ENCODE measurements at regions not wholly inside any gene's neighbourhood (a gene's known extent, or its start where the extent isn't known, plus 50 kb on each side); places are given as distances from the start of the nearest gene placed in this dataset.

DNA sequence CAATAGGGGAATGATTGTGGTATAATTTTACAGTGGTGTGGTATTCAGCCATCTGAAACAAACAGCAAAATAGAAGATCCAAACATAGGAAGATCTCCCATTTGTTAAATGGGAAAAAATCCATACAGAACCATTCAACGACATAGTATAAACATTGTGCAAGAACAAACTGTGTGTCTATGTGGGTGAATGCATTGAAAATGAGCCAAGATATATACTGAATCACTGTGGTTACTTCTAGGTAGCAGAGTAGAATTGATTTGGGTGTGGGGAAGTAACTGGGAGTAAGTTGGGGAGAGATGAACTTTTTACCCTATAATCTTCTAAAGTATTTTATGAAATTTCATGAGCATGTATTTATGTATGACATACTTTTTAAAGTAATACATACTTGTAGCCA lies 123.1 kb upstream of the UMPS start (continued):
- TF ChIP-seq, protein P1, sequence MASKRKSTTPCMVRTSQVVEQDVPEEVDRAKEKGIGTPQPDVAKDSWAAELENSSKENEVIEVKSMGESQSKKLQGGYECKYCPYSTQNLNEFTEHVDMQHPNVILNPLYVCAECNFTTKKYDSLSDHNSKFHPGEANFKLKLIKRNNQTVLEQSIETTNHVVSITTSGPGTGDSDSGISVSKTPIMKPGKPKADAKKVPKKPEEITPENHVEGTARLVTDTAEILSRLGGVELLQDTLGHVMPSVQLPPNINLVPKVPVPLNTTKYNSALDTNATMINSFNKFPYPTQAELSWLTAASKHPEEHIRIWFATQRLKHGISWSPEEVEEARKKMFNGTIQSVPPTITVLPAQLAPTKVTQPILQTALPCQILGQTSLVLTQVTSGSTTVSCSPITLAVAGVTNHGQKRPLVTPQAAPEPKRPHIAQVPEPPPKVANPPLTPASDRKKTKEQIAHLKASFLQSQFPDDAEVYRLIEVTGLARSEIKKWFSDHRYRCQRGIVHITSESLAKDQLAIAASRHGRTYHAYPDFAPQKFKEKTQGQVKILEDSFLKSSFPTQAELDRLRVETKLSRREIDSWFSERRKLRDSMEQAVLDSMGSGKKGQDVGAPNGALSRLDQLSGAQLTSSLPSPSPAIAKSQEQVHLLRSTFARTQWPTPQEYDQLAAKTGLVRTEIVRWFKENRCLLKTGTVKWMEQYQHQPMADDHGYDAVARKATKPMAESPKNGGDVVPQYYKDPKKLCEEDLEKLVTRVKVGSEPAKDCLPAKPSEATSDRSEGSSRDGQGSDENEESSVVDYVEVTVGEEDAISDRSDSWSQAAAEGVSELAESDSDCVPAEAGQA (IDR thresholded peaks at IDR 0.05; ENCODE audit: low read depth): no peak
- TF ChIP-seq, protein P1 (CRISPR knock-in tag; IDR thresholded peaks at IDR 0.05; ENCODE audit: borderline replicate concordance): no peak
- TF ChIP-seq RBAK (CRISPR knock-in tag; IDR thresholded peaks at IDR 0.05) (no peak), KAT8 (CRISPR knock-in tag; IDR thresholded peaks at IDR 0.05) (0 out of 2 replicates have a peak, but pooled peaks have one; percentile 27), RAD21 (CRISPR knock-in tag; IDR thresholded peaks at IDR 0.05) (no peak), CEBPB (IDR thresholded peaks at IDR 0.05; ENCODE audit: borderline replicate concordance, low read depth, low read length) (peak; percentile 91), ZNF251 (CRISPR knock-in tag; IDR thresholded peaks at IDR 0.05) (no peak), BCL6 (CRISPR knock-in tag; IDR thresholded peaks at IDR 0.05) (peak; percentile 62), EEA1 (CRISPR knock-in tag; IDR thresholded peaks at IDR 0.05; ENCODE audit: borderline replicate concordance) (no peak), MBNL3 (CRISPR knock-in tag; conservative IDR thresholded peaks at IDR 0.05) (no peak), NFIC (IDR thresholded peaks at IDR 0.05; ENCODE audit: low read length) (0 out of 2 replicates have a peak, but pooled peaks have one; percentile 45), ZMYM2 (CRISPR knock-in tag; IDR thresholded peaks at IDR 0.05) (no peak), GATAD2A (CRISPR knock-in tag; IDR thresholded peaks at IDR 0.05) (peak; percentile 67), ZFP36L1 (CRISPR knock-in tag; IDR thresholded peaks at IDR 0.05) (no peak), CREM (IDR thresholded peaks at IDR 0.05) (peak; percentile 32; the same call in 1 of the 2 replicates), CREM (CRISPR knock-in tag; IDR thresholded peaks at IDR 0.05) (no peak), NR2F6 (IDR thresholded peaks at IDR 0.05) (0 out of 2 replicates have a peak, but pooled peaks have one; percentile 12), NR2F6 (CRISPR knock-in tag; IDR thresholded peaks at IDR 0.05) (no peak)
- TF ChIP-seq, protein P2, sequence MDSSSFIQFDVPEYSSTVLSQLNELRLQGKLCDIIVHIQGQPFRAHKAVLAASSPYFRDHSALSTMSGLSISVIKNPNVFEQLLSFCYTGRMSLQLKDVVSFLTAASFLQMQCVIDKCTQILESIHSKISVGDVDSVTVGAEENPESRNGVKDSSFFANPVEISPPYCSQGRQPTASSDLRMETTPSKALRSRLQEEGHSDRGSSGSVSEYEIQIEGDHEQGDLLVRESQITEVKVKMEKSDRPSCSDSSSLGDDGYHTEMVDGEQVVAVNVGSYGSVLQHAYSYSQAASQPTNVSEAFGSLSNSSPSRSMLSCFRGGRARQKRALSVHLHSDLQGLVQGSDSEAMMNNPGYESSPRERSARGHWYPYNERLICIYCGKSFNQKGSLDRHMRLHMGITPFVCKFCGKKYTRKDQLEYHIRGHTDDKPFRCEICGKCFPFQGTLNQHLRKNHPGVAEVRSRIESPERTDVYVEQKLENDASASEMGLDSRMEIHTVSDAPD (CRISPR knock-in tag; IDR thresholded peaks at IDR 0.05): no peak
- TF ChIP-seq, protein P3, sequence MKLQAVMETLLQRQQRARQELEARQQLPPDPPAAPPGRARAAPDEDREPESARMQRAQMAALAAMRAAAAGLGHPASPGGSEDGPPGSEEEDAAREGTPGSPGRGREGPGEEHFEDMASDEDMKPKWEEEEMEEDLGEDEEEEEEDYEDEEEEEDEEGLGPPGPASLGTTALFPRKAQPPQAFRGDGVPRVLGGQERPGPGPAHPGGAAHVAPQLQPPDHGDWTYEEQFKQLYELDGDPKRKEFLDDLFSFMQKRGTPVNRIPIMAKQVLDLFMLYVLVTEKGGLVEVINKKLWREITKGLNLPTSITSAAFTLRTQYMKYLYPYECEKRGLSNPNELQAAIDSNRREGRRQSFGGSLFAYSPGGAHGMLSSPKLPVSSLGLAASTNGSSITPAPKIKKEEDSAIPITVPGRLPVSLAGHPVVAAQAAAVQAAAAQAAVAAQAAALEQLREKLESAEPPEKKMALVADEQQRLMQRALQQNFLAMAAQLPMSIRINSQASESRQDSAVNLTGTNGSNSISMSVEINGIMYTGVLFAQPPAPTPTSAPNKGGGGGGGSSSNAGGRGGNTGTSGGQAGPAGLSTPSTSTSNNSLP (IDR thresholded peaks at IDR 0.05; ENCODE audit: low read depth, low read length): peak; percentile 51; the same call in 1 of the 2 replicates
- TF ChIP-seq, protein P4, sequence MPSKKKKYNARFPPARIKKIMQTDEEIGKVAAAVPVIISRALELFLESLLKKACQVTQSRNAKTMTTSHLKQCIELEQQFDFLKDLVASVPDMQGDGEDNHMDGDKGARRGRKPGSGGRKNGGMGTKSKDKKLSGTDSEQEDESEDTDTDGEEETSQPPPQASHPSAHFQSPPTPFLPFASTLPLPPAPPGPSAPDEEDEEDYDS (CRISPR knock-in tag; IDR thresholded peaks at IDR 0.05): no peak

All from HepG2 (cell line).